Liver (tissue), 7 donors: ENCODE measurements at regions not wholly inside any gene's neighbourhood (a gene's known extent, or its start where the extent isn't known, plus 50 kb on each side); places are given as distances from the start of the nearest gene placed in this dataset.

Experiments
- DNase-seq: peaks from one replicate; pipeline ENCODE4 v3.0.0-alpha.2; 2017; ENCODE audit warnings: low spot score
- H3K27ac ChIP-seq, 2 donors: one replicate each; pipeline ENCODE4 v1.7.0; 2013; ENCODE audit warnings: inconsistent platforms in 2 of 2, low read length in 2 of 2, control low read depth in 1 of 2, low read depth in 1 of 2, mild to moderate bottlenecking in 1 of 2
- H3K27me3 ChIP-seq, 4 donors: one replicate each; pipeline versions ENCODE4 v1.6.1 to v1.7.0; 2013; ENCODE audit warnings: low read length in 3 of 4, inconsistent platforms in 1 of 4, mild to moderate bottlenecking in 1 of 4, moderate library complexity in 1 of 4; ENCODE audit not compliant: control insufficient read depth in 4 of 4, insufficient read depth in 4 of 4
- H3K36me3 ChIP-seq, 4 donors: one replicate each; pipeline versions ENCODE4 v1.6.1 to v1.7.0; 2013; ENCODE audit warnings: low read length in 3 of 4, mild to moderate bottlenecking in 3 of 4, low read depth in 1 of 4, moderate library complexity in 1 of 4; ENCODE audit not compliant: control insufficient read depth in 4 of 4, insufficient read depth in 3 of 4
- H3K4me1 ChIP-seq, 4 donors: one replicate each; pipeline versions ENCODE4 v1.6.1 to v1.7.0; 2013; ENCODE audit warnings: low read length in 3 of 4, mild to moderate bottlenecking in 3 of 4, moderate library complexity in 1 of 4; ENCODE audit not compliant: control insufficient read depth in 4 of 4, insufficient read depth in 4 of 4
- H3K4me3 ChIP-seq, 3 donors: one replicate each; pipeline versions ENCODE4 v1.6.1 to v1.7.0; 2013; ENCODE audit warnings: low read length in 3 of 3, control low read depth in 1 of 3, low read depth in 1 of 3, mild to moderate bottlenecking in 1 of 3
- H3K9ac ChIP-seq, 2 donors: one replicate each; pipeline ENCODE4 v1.7.0; 2013; ENCODE audit warnings: low read length in 2 of 2, mild to moderate bottlenecking in 2 of 2, moderate library complexity in 2 of 2, control low read depth in 1 of 2, low read depth in 1 of 2
- H3K9me3 ChIP-seq, 4 donors: one replicate each; pipeline versions ENCODE4 v1.6.1 to v1.7.0; 2013; ENCODE audit warnings: low read length in 3 of 4; ENCODE audit not compliant: control insufficient read depth in 4 of 4
- FOXA1 ChIP-seq: IDR thresholded peaks from 2 replicates; pipeline ENCODE4 v1.6.1; 2016; ENCODE audit warnings: antibody characterized with exemption
- FOXA2 ChIP-seq: IDR thresholded peaks from 2 replicates; pipeline ENCODE4 v1.6.1; 2016; ENCODE audit warnings: antibody characterized with exemption
- GABPA ChIP-seq, 2 donors: IDR thresholded peaks in 1 of 2; conservative IDR thresholded peaks in 1 of 2; 2 replicates each; pipeline ENCODE4 v1.6.1; 2016; ENCODE audit warnings: antibody characterized with exemption in 2 of 2, mild to moderate bottlenecking in 1 of 2, moderate library complexity in 1 of 2
- HNF4A ChIP-seq, 2 donors: conservative IDR thresholded peaks; 2 replicates each; pipeline ENCODE4 v1.6.1; 2016; ENCODE audit warnings: antibody characterized with exemption in 2 of 2, mild to moderate bottlenecking in 2 of 2
- HNF4G ChIP-seq: IDR thresholded peaks from 2 replicates; pipeline ENCODE4 v1.6.1; 2016; ENCODE audit warnings: antibody characterized with exemption
- JUND ChIP-seq, 2 donors: IDR thresholded peaks; 2 replicates each; pipeline ENCODE4 v1.6.1; 2016; ENCODE audit warnings: antibody characterized with exemption in 2 of 2
- RAD21 ChIP-seq, 2 donors: IDR thresholded peaks; 2 replicates each; pipeline ENCODE4 v1.6.1; 2016; ENCODE audit warnings: antibody characterized with exemption in 2 of 2, mild to moderate bottlenecking in 2 of 2
- RXRA ChIP-seq, 2 donors: IDR thresholded peaks; 2 replicates each; pipeline ENCODE4 v1.6.1; 2017 to 2018; ENCODE audit warnings: antibody characterized with exemption in 2 of 2, mild to moderate bottlenecking in 1 of 2
- TAF1 ChIP-seq: conservative IDR thresholded peaks from 2 replicates; pipeline ENCODE4 v1.6.1; 2016; ENCODE audit warnings: antibody characterized with exemption, mild to moderate bottlenecking
- YY1 ChIP-seq: IDR thresholded peaks from 2 replicates; pipeline ENCODE4 v1.6.1; 2016; ENCODE audit warnings: antibody characterized with exemption, mild to moderate bottlenecking
- WGBS: extraction: QIAGEN DNeasy Blood & Tissue Kit; methylation state at CpG from one replicate; pipeline ENCODE4 v1.1.7; 2013; 5-methylcytosine and 5-hydroxymethylcytosine counted together
- TF ChIP-seq, protein P1 (sequence below): IDR thresholded peaks from 2 replicates; pipeline ENCODE4 v1.6.1; 2016; ENCODE audit warnings: antibody characterized with exemption, mild to moderate bottlenecking
- TF ChIP-seq, protein P2 (sequence below): IDR thresholded peaks from 2 replicates; pipeline ENCODE4 v1.6.1; 2016; ENCODE audit warnings: antibody characterized with exemption
- TF ChIP-seq, protein P3 (sequence below): IDR thresholded peaks from 2 replicates; pipeline ENCODE4 v1.6.1; 2016; ENCODE audit warnings: antibody characterized with exemption
- TF ChIP-seq, protein P4 (sequence below): IDR thresholded peaks from 2 replicates; pipeline ENCODE4 v1.6.1; 2016; ENCODE audit warnings: antibody characterized with exemption
- donor health status: healthy.
- donor health status: healthy.
- donor health status: healthy.
- donor health status: healthy.

DNA sequence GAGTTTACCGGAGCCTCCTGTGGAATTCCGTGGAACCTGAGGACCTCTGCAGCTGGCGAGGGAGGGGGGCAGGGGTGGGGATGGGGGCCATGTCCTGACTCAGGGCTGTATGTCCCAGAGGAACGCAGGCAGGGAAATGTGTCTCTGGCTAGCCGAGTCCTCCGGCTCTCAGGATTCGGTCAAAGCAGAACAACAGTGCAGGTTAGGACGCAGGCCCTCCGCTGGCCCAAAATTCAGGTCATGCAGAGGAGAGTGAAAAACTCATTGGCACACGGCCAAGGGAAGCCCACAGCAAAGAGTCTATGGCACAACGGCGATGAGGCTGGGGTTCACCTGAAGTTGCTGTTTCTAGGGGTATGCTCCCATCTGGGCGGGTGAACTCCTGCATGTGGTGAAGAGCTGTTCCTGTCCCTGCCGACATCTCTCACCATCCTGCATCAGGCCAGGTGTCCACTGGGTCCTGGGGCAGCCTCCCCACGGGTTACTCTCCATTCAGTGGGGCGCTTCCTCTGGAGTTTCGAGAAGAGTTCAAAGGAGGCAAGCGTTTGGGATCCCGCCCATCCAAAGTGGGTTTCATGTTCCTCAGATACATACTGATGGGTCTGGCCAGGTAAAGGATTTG, 1055.3 kb downstream of the BRD1 start:
- peaks cover under 1 to 10% (median 9%) of the 10 kb centered on the region in 4 donors for H3K9me3 ChIP-seq
- TF ChIP-seq, protein P1, sequence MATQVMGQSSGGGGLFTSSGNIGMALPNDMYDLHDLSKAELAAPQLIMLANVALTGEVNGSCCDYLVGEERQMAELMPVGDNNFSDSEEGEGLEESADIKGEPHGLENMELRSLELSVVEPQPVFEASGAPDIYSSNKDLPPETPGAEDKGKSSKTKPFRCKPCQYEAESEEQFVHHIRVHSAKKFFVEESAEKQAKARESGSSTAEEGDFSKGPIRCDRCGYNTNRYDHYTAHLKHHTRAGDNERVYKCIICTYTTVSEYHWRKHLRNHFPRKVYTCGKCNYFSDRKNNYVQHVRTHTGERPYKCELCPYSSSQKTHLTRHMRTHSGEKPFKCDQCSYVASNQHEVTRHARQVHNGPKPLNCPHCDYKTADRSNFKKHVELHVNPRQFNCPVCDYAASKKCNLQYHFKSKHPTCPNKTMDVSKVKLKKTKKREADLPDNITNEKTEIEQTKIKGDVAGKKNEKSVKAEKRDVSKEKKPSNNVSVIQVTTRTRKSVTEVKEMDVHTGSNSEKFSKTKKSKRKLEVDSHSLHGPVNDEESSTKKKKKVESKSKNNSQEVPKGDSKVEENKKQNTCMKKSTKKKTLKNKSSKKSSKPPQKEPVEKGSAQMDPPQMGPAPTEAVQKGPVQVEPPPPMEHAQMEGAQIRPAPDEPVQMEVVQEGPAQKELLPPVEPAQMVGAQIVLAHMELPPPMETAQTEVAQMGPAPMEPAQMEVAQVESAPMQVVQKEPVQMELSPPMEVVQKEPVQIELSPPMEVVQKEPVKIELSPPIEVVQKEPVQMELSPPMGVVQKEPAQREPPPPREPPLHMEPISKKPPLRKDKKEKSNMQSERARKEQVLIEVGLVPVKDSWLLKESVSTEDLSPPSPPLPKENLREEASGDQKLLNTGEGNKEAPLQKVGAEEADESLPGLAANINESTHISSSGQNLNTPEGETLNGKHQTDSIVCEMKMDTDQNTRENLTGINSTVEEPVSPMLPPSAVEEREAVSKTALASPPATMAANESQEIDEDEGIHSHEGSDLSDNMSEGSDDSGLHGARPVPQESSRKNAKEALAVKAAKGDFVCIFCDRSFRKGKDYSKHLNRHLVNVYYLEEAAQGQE, result no peak
- TF ChIP-seq JUND (IDR thresholded peaks at IDR 0.05) (no peak), RAD21 (IDR thresholded peaks at IDR 0.05) (no peak), GABPA (IDR thresholded peaks at IDR 0.05 in 1 of 2, conservative IDR thresholded peaks at IDR 0.05 in 1 of 2) (no peak), FOXA1 (no peak), TAF1 (no peak), FOXA2 (no peak), YY1 (no peak), HNF4G (no peak), RXRA (IDR thresholded peaks at IDR 0.05) (no peak), HNF4A (conservative IDR thresholded peaks at IDR 0.05) (no peak)
- TF ChIP-seq, protein P2, sequence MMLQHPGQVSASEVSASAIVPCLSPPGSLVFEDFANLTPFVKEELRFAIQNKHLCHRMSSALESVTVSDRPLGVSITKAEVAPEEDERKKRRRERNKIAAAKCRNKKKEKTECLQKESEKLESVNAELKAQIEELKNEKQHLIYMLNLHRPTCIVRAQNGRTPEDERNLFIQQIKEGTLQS, result no peak
- TF ChIP-seq, protein P3, sequence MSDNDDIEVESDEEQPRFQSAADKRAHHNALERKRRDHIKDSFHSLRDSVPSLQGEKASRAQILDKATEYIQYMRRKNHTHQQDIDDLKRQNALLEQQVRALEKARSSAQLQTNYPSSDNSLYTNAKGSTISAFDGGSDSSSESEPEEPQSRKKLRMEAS, result no peak
- TF ChIP-seq, protein P4, sequence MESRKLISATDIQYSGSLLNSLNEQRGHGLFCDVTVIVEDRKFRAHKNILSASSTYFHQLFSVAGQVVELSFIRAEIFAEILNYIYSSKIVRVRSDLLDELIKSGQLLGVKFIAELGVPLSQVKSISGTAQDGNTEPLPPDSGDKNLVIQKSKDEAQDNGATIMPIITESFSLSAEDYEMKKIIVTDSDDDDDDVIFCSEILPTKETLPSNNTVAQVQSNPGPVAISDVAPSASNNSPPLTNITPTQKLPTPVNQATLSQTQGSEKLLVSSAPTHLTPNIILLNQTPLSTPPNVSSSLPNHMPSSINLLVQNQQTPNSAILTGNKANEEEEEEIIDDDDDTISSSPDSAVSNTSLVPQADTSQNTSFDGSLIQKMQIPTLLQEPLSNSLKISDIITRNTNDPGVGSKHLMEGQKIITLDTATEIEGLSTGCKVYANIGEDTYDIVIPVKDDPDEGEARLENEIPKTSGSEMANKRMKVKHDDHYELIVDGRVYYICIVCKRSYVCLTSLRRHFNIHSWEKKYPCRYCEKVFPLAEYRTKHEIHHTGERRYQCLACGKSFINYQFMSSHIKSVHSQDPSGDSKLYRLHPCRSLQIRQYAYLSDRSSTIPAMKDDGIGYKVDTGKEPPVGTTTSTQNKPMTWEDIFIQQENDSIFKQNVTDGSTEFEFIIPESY, result no peak
- no peak for DNase-seq
- 77% methylated on average over 19 of the region's 19 CpGs for WGBS
- peaks cover 0 to 3% (median 0%) of the 10 kb centered on the region in 4 donors for H3K27me3 ChIP-seq
- H3K4me1 ChIP-seq, result no peaks in the 10 kb centered on the region
- H3K36me3 ChIP-seq, result no peaks in the 10 kb centered on the region
- no peak overlapping the region for H3K4me3 ChIP-seq
- no peak overlapping the region for H3K27ac ChIP-seq
- H3K9ac ChIP-seq, result no peak overlapping the region

DNA sequence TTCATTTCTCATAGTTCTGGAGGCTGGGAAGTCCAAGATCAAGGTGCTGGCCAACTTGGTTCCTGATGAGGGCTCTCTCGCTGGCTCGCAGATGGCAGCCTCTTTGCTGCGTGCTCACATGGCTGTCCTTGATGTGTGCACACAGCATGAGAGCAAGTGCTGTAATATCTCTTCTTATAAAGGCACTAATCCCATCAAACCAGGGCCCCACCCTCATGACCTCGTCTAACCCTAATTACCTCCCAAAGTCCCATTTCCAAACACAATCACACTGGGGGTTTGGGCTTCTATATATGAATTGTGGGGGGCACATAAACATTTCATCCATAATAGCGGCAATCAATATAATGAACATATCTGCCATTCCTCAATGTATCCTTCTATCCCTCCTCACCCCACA, 1062.1 kb downstream of the BRD1 start:
- no peaks in the 10 kb centered on the region for H3K36me3 ChIP-seq
- H3K9ac ChIP-seq, result no peak overlapping the region
- no peaks in the 10 kb centered on the region for H3K27me3 ChIP-seq
- no peak overlapping the region for H3K4me3 ChIP-seq
- TF ChIP-seq, protein P1, result no peak
- no peak for DNase-seq
- 87% methylated on average over 5 of the region's 5 CpGs for WGBS
- H3K27ac ChIP-seq, result no peak overlapping the region
- H3K9me3 ChIP-seq, result peaks cover 0 to 11% (median 9%) of the 10 kb centered on the region in 4 donors
- H3K4me1 ChIP-seq, result no peaks in the 10 kb centered on the region
